ENCODE measurements at regions not wholly inside any gene's neighbourhood (a gene's known extent, or its start where the extent isn't known, plus 50 kb on each side); places are given as distances from the start of the nearest gene placed in this dataset.

DNA sequence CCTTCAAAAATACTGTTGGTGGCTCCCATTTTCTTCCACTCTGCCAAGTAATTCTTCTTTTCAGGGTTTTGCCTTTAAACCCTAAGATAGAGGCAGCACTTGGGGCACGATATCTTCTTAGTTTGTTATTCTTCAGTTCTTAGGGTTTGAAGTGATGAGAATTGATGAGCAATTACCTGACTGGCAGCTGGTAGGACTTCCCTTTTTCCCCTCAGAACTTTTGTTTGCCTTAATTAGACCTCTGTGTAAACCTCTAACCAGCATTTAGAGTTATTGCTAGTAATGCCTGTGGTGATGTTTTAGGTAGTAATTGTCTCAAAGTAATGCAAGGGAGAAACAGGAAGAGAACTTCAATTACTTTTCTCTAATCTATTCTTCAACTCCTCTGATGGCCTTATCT lies 683.5 kb downstream of the RPL10L start:
- TF ChIP-seq POLR2A (IDR thresholded peaks at IDR 0.05; ENCODE audit: low read length) = no peak
- TF ChIP-seq GATA1 (IDR thresholded peaks at IDR 0.05; ENCODE audit: low read depth, low read length) = no peak

Data from erythroblast (primary cell).